Astrocyte (in vitro differentiated cells and primary cell): ENCODE measurements at regions not wholly inside any gene's neighbourhood (a gene's known extent, or its start where the extent isn't known, plus 50 kb on each side); places are given as distances from the start of the nearest gene placed in this dataset.
A peak's percentile ranks its signal among the peaks of the same experiment; 100 is the strongest.

Experiments used
- DNase-seq: peaks from one replicate; pipeline ENCODE4 v3.0.0-alpha.2; 2010; ENCODE audit warnings: low read depth
- FAIRE-seq: peaks from 2 replicates; lab custom pipeline; 2011; peaks lifted over from hg19 to GRCh38; lab: Jason Lieb, UNC
- H2AFZ ChIP-seq: 2 replicates; pipeline ENCODE4 v1.6.0; 2012; ENCODE audit warnings: low read depth, low read length, inconsistent platforms
- H3K27ac ChIP-seq: 2 replicates; pipeline ENCODE4 v1.5.1; 2011; ENCODE audit warnings: low read depth, low read length, inconsistent platforms
- H3K27me3 ChIP-seq: 2 replicates; pipeline ENCODE4 v1.6.0; 2011; ENCODE audit warnings: low read length, inconsistent platforms; ENCODE audit not compliant: insufficient read depth
- H3K36me3 ChIP-seq: 2 replicates; pipeline ENCODE4 v1.5.1; 2011; ENCODE audit warnings: low read length, inconsistent platforms; ENCODE audit not compliant: insufficient read depth
- H3K4me1 ChIP-seq: 2 replicates; pipeline ENCODE4 v1.5.1; 2011; ENCODE audit warnings: low read length, inconsistent platforms; ENCODE audit not compliant: insufficient read depth
- H3K4me2 ChIP-seq: 2 replicates; pipeline ENCODE4 v1.6.0; 2012; ENCODE audit warnings: low read length, inconsistent platforms
- H3K4me3 ChIP-seq: 2 replicates; pipeline ENCODE4 v1.5.1; 2011; ENCODE audit warnings: low read depth, mild to moderate bottlenecking, low read length, inconsistent platforms; ENCODE audit not compliant: insufficient read depth
- H3K79me2 ChIP-seq: 2 replicates; pipeline ENCODE4 v1.6.0; 2012; ENCODE audit warnings: mild to moderate bottlenecking, low read length, inconsistent platforms; ENCODE audit not compliant: insufficient read depth
- H3K9ac ChIP-seq: 2 replicates; pipeline ENCODE4 v1.6.0; 2012; ENCODE audit warnings: mild to moderate bottlenecking, low read length, inconsistent platforms
- H3K9me3 ChIP-seq: 2 replicates; pipeline ENCODE4 v1.5.1; 2012; ENCODE audit warnings: low read depth, mild to moderate bottlenecking, low read length, inconsistent platforms; ENCODE audit not compliant: insufficient read depth
- H4K20me1 ChIP-seq: 2 replicates; pipeline ENCODE4 v1.6.0; 2012; ENCODE audit warnings: low read length, inconsistent platforms; ENCODE audit not compliant: insufficient read depth
- H3K27ac Mint-ChIP-seq: one replicate; pipeline ENCODE4 v1.8.0; 2021; ENCODE audit warnings: mild to moderate bottlenecking, mixed read lengths; ENCODE audit not compliant: unreplicated experiment
- H3K27me3 Mint-ChIP-seq: one replicate; pipeline ENCODE4 v1.8.0; 2021; ENCODE audit warnings: low read depth, mixed read lengths; ENCODE audit not compliant: unreplicated experiment
- H3K36me3 Mint-ChIP-seq: one replicate; pipeline ENCODE4 v1.8.0; 2021; ENCODE audit warnings: low read depth, mixed read lengths; ENCODE audit not compliant: unreplicated experiment
- H3K4me1 Mint-ChIP-seq: one replicate; pipeline ENCODE4 v1.8.0; 2021; ENCODE audit warnings: low read depth, mixed read lengths; ENCODE audit not compliant: unreplicated experiment
- H3K4me3 Mint-ChIP-seq: one replicate; pipeline ENCODE4 v1.8.0; 2021; ENCODE audit warnings: mild to moderate bottlenecking, moderate library complexity, mixed read lengths; ENCODE audit not compliant: unreplicated experiment
- H3K9me3 Mint-ChIP-seq: one replicate; pipeline ENCODE4 v1.8.0; 2021; ENCODE audit warnings: mild to moderate bottlenecking, mixed read lengths; ENCODE audit not compliant: unreplicated experiment
- CTCF ChIP-seq: IDR thresholded peaks from 2 replicates; pipeline ENCODE4 v1.5.1; 2011; ENCODE audit warnings: low read depth, mild to moderate bottlenecking, inconsistent platforms, low read length, moderate library complexity; ENCODE audit not compliant: insufficient read depth
- EZH2 ChIP-seq: IDR thresholded peaks from 2 replicates; pipeline ENCODE4 v1.6.1; 2012; ENCODE audit warnings: mild to moderate bottlenecking, low read length, inconsistent platforms; ENCODE audit not compliant: insufficient read depth

DNA sequence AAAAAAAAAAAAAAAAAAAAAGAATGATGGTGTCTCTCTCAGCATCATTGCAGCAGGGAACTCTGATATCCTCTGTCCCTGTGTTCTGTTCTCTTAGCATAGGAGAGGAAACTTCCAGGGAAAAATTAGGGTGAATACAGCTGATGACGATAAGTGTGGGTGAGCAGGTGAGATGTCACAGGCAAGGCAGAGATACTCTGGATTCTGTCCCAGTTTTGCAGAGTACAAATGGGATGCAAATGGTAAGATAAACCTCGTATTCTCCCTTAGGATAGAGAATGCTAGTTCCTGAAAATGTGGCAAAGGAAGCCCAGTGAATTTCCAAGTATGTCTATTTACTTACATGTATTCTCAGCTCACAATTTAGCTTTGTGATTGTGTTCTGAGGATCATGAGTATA is 671.6 kb upstream of the BOD1L1 start:
- Histone ChIP-seq H3K9ac (no peak overlapping the region), H3K4me3 (no peak overlapping the region), H3K4me2 (no peak overlapping the region), H3K36me3 (no peaks in the 10 kb centered on the region), H3K27ac (no peak overlapping the region), H4K20me1 (no peaks in the 10 kb centered on the region), H3K27me3 (no peaks in the 10 kb centered on the region), H2AFZ (no peak overlapping the region), H3K79me2 (no peaks in the 10 kb centered on the region), H3K4me1 (peaks cover 1% of the 10 kb centered on the region), H3K9me3 (no peaks in the 10 kb centered on the region)
- Mint-ChIP-seq H3K4me3 (no peak overlapping the region), H3K27ac (no peak overlapping the region), H3K27me3 (no peaks in the 10 kb centered on the region), H3K4me1 (peaks cover 23% of the 10 kb centered on the region), H3K36me3 (no peaks in the 10 kb centered on the region), H3K9me3 (peaks cover 8% of the 10 kb centered on the region)
- no peak for DNase-seq
- TF ChIP-seq CTCF (no peak), EZH2 (no peak)
- no peak for FAIRE-seq

- Histone ChIP-seq H3K9me3 (no peaks in the 10 kb centered on the region), H3K4me1 (no peaks in the 10 kb centered on the region), H3K27ac (no peak overlapping the region), H4K20me1 (no peaks in the 10 kb centered on the region), H3K4me2 (no peak overlapping the region), H3K36me3 (no peaks in the 10 kb centered on the region), H3K79me2 (no peaks in the 10 kb centered on the region), H3K4me3 (no peak overlapping the region), H2AFZ (no peak overlapping the region), H3K27me3 (no peaks in the 10 kb centered on the region), H3K9ac (no peak overlapping the region)
- peaks cover 27% of the 10 kb centered on the region for H3K4me1 Mint-ChIP-seq
- TF ChIP-seq EZH2 (no peak), CTCF (no peak)
- no peaks in the 10 kb centered on the region for H3K36me3 Mint-ChIP-seq
- H3K27me3 Mint-ChIP-seq, result no peaks in the 10 kb centered on the region
- peak overlapping the region; percentile 72 for H3K27ac Mint-ChIP-seq
- H3K4me3 Mint-ChIP-seq, result no peak overlapping the region
- peaks cover 8% of the 10 kb centered on the region for H3K9me3 Mint-ChIP-seq
- no peak for FAIRE-seq
- no peak for DNase-seq
Observed at GRCh38 chr4:14302021-14302420, 674.5 kb upstream of the BOD1L1 start.

DNA sequence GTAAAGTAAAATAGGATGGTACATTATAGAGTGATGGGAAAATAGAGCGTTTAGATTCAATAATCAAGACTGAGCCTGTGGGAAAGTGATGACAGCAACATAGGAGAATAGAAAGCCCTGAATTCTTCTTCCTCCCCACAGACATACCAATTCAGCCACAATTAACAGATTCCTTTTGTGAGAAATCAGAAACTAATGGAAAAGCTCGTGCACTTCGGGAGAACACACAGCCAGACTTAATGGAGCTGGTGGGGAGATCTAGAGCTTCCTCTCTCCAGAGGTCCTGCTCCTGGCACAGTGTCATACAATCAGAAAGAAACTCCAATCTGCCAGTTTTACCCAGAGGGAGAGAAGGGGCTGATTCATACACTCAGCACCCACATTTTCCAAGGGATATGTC is 676.3 kb upstream of the BOD1L1 start:
- Mint-ChIP-seq H3K27ac (peak overlapping the region; percentile 99), H3K9me3 (peaks cover 6% of the 10 kb centered on the region), H3K27me3 (peaks cover 2% of the 10 kb centered on the region), H3K4me3 (no peak overlapping the region), H3K36me3 (no peaks in the 10 kb centered on the region), H3K4me1 (peaks cover 29% of the 10 kb centered on the region)
- no peaks in the 10 kb centered on the region for H3K9me3 ChIP-seq
- H3K36me3 ChIP-seq, result no peaks in the 10 kb centered on the region
- TF ChIP-seq EZH2 (no peak), CTCF (no peak)
- no peak overlapping the region for H3K27ac ChIP-seq
- no peaks in the 10 kb centered on the region for H4K20me1 ChIP-seq
- FAIRE-seq (no peak), DNase-seq (peak; percentile 14)
- H3K27me3 ChIP-seq, result no peaks in the 10 kb centered on the region
- no peak overlapping the region for H3K4me2 ChIP-seq
- H3K4me1 ChIP-seq, result no peaks in the 10 kb centered on the region
- no peaks in the 10 kb centered on the region for H3K79me2 ChIP-seq
- H3K9ac ChIP-seq, result no peak overlapping the region
- no peak overlapping the region for H2AFZ ChIP-seq
- no peak overlapping the region for H3K4me3 ChIP-seq
